Liver (tissue), 3 donors: ENCODE measurements at regions not wholly inside any gene's neighbourhood (a gene's known extent, or its start where the extent isn't known, plus 50 kb on each side); places are given as distances from the start of the nearest gene placed in this dataset.

ENCODE experiments used
- CTCF ChIP-seq: fragments of 150-350 bp; IDR thresholded peaks from 2 replicates; pipeline ENCODE4 v1.5.1; 2017; ENCODE audit warnings: improper control_type of control experiment, low read depth, low read length; ENCODE audit not compliant: missing input control
- EGR1 ChIP-seq, 2 donors: IDR thresholded peaks; 2 replicates each; pipeline ENCODE4 v1.6.1; 2016 to 2018; ENCODE audit warnings: antibody characterized with exemption in 2 of 2, low read depth in 2 of 2
- FOXA2 ChIP-seq: IDR thresholded peaks from 2 replicates; pipeline ENCODE4 v1.6.1; 2016; ENCODE audit warnings: antibody characterized with exemption
- HNF4A ChIP-seq, 2 donors: conservative IDR thresholded peaks; 2 replicates each; pipeline ENCODE4 v1.6.1; 2016; ENCODE audit warnings: antibody characterized with exemption in 2 of 2, mild to moderate bottlenecking in 2 of 2
- JUND ChIP-seq, 2 donors: IDR thresholded peaks; 2 replicates each; pipeline ENCODE4 v1.6.1; 2016; ENCODE audit warnings: antibody characterized with exemption in 2 of 2
- MAX ChIP-seq: IDR thresholded peaks from 2 replicates; pipeline ENCODE4 v1.6.1; 2016; ENCODE audit warnings: antibody characterized with exemption
- RAD21 ChIP-seq, 2 donors: IDR thresholded peaks; 2 replicates each; pipeline ENCODE4 v1.6.1; 2016; ENCODE audit warnings: antibody characterized with exemption in 2 of 2, mild to moderate bottlenecking in 2 of 2
- REST ChIP-seq: IDR thresholded peaks from 2 replicates; pipeline ENCODE4 v1.6.1; 2016; ENCODE audit warnings: antibody characterized with exemption, mild to moderate bottlenecking
- RXRA ChIP-seq, 2 donors: IDR thresholded peaks; 2 replicates each; pipeline ENCODE4 v1.6.1; 2017 to 2018; ENCODE audit warnings: antibody characterized with exemption in 2 of 2, mild to moderate bottlenecking in 1 of 2
- TAF1 ChIP-seq: conservative IDR thresholded peaks from 2 replicates; pipeline ENCODE4 v1.6.1; 2016; ENCODE audit warnings: antibody characterized with exemption, mild to moderate bottlenecking
- YY1 ChIP-seq: IDR thresholded peaks from 2 replicates; pipeline ENCODE4 v1.6.1; 2016; ENCODE audit warnings: antibody characterized with exemption, mild to moderate bottlenecking
- ZBTB33 ChIP-seq: IDR thresholded peaks from 2 replicates; pipeline ENCODE4 v1.6.1; 2016; ENCODE audit warnings: antibody characterized with exemption
- donor health status: healthy.
- donor health status: healthy.

GRCh38 chr1:94362466-94363058 lies 55.6 kb upstream of the ABCD3 start:
- TF ChIP-seq MAX (no peak), REST (no peak), CTCF (no peak), RAD21 (IDR thresholded peaks at IDR 0.05) (no peak), JUND (IDR thresholded peaks at IDR 0.05) (no peak), ZBTB33 (no peak), FOXA2 (no peak), HNF4A (conservative IDR thresholded peaks at IDR 0.05) (no peak), TAF1 (no peak), EGR1 (IDR thresholded peaks at IDR 0.05; ENCODE audit: low read depth in 2 of 2) (no peak), RXRA (IDR thresholded peaks at IDR 0.05) (no peak), YY1 (no peak)
